Type B pancreatic cell (in vitro differentiated cells): ENCODE measurements at regions not wholly inside any gene's neighbourhood (a gene's known extent, or its start where the extent isn't known, plus 50 kb on each side); places are given as distances from the start of the nearest gene placed in this dataset.

Experiments used
- DNase-seq: peaks from one replicate; pipeline ENCODE4 v3.0.0; 2021; ENCODE audit warnings: mixed read lengths; ENCODE audit not compliant: unreplicated experiment; ENCODE audit errors: extremely low spot score
- H3K27ac Mint-ChIP-seq: 2 replicates; pipeline ENCODE4 v1.8.0; 2021; ENCODE audit warnings: mild to moderate bottlenecking, mixed read lengths
- H3K27me3 Mint-ChIP-seq: 2 replicates; pipeline ENCODE4 v1.8.0; 2021; ENCODE audit warnings: mixed read lengths
- H3K36me3 Mint-ChIP-seq: 2 replicates; pipeline ENCODE4 v1.8.0; 2021; ENCODE audit warnings: mixed read lengths
- H3K4me1 Mint-ChIP-seq: one replicate; pipeline ENCODE4 v1.8.0; 2021; ENCODE audit warnings: mixed read lengths; ENCODE audit not compliant: unreplicated experiment
- H3K4me3 Mint-ChIP-seq: 2 replicates; pipeline ENCODE4 v1.8.0; 2021; ENCODE audit warnings: mild to moderate bottlenecking, mixed read lengths
- H3K9me3 Mint-ChIP-seq: 2 replicates; pipeline ENCODE4 v1.8.0; 2021; ENCODE audit warnings: mixed read lengths
- CTCF ChIP-seq: fragments of 200-600 bp; sonication (generic); conservative IDR thresholded peaks from 2 replicates; pipeline ENCODE4 v1.5.0; 2021; ENCODE audit warnings: antibody characterized with exemption, mild to moderate bottlenecking

DNA sequence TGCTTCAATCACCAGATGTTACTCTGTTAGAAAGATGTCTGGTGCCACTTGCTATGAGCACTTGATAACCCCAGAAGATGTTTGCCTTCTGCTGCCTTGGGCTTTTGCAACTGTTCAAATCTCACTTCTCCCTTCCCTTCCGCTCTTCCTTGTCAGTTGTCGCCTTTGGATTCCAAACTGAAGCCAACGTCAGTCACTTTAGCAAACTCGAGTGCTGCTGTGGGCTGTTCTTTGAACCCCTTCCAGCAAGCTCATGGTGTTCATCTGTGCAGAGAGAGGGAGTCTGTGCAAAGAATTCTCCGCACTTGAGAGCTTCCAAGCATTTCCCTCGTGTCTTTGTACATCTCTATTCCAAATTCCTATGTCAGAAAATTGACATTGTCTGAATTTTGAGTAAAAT is 879.4 kb downstream of the CDH11 start:
- H3K36me3 Mint-ChIP-seq: no peaks in the 10 kb centered on the region
- TF ChIP-seq CTCF: no peak
- no peak overlapping the region for H3K27ac Mint-ChIP-seq
- H3K27me3 Mint-ChIP-seq: no peaks in the 10 kb centered on the region
- DNase-seq: no peak
- no peaks in the 10 kb centered on the region for H3K4me1 Mint-ChIP-seq
- H3K9me3 Mint-ChIP-seq: no peaks in the 10 kb centered on the region
- no peak overlapping the region for H3K4me3 Mint-ChIP-seq

DNA sequence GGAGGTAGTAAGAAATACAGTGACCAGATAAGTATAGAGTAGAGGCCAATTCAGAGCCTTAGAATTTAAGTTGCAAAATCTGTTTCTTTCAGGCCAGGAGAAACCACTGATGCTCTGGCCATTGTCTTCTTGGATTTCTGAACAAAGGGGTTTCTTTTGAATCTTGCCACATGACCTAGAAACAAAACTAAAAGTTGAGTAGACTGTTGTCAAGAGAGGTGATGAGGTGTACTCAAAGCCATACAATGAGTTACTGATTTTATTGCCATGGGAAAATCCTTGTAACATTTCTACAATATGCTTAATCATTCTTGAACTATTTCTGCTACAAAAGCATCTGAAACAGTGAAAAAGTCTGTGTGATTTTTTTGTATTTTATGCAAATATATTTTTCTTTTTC is 881.3 kb downstream of the CDH11 start:
- TF ChIP-seq CTCF: no peak
- no peak overlapping the region for H3K27ac Mint-ChIP-seq
- no peak for DNase-seq
- no peaks in the 10 kb centered on the region for H3K36me3 Mint-ChIP-seq
- no peaks in the 10 kb centered on the region for H3K4me1 Mint-ChIP-seq
- no peak overlapping the region for H3K4me3 Mint-ChIP-seq
- no peaks in the 10 kb centered on the region for H3K9me3 Mint-ChIP-seq
- H3K27me3 Mint-ChIP-seq: no peaks in the 10 kb centered on the region

DNA sequence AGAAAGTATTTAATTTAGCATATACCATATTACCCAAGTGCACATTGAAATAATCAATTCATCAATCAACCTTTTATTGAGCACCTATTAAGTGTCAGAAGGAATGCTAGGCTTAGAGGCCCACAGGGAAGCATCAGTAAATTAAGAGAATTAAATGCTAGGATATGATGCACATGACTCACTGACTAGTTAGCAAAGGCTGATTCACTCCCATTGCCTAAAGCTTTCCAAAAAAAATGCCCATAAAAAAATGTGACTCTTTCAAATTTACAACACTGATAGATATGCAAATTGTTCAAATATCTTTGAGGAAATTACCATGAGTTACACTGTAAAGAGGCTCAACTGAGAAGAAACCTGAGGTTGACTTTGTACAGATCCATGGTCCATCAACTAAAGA is 883.3 kb downstream of the CDH11 start:
- no peak for TF ChIP-seq CTCF
- Mint-ChIP-seq H3K36me3 (no peaks in the 10 kb centered on the region), H3K27me3 (no peaks in the 10 kb centered on the region)

GRCh38 chr16:64236316-64236715 is 885.5 kb downstream of the CDH11 start:
- Mint-ChIP-seq H3K27me3 (no peaks in the 10 kb centered on the region), H3K27ac (no peak overlapping the region), H3K4me3 (no peak overlapping the region), H3K4me1 (no peaks in the 10 kb centered on the region), H3K9me3 (no peaks in the 10 kb centered on the region), H3K36me3 (no peaks in the 10 kb centered on the region)
- TF ChIP-seq CTCF: no peak
- DNase-seq: no peak

More for the DNA sequence above, 883.3 kb downstream of the CDH11 start:
- Mint-ChIP-seq H3K27ac (no peak overlapping the region), H3K4me1 (no peaks in the 10 kb centered on the region), H3K4me3 (no peak overlapping the region), H3K9me3 (no peaks in the 10 kb centered on the region)
- no peak for DNase-seq

DNA sequence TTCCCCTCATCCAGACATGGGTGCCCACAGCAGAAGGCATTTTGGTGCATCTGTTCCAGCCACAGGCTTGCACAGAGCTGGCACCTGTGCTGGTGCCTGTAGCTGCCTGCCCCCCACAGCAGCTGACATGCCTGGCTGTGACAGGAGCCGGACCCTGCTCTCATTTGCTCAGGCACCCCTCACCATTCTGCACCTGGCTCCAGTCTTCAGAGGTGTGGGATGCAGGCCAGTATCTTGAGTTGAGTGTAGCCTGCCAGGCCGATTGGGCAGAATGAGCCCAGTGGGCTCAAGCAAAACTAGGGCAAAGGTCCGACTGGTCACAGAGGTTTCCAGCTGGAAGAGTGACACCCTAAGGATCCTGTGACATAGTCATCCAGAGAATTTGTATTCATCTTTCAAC is 887.7 kb downstream of the CDH11 start:
- no peak for DNase-seq
- H3K36me3 Mint-ChIP-seq: no peaks in the 10 kb centered on the region
- H3K4me3 Mint-ChIP-seq: no peak overlapping the region
- H3K4me1 Mint-ChIP-seq: no peaks in the 10 kb centered on the region
- H3K27ac Mint-ChIP-seq: no peak overlapping the region
- H3K9me3 Mint-ChIP-seq: no peaks in the 10 kb centered on the region
- TF ChIP-seq CTCF: no peak
- no peaks in the 10 kb centered on the region for H3K27me3 Mint-ChIP-seq

DNA sequence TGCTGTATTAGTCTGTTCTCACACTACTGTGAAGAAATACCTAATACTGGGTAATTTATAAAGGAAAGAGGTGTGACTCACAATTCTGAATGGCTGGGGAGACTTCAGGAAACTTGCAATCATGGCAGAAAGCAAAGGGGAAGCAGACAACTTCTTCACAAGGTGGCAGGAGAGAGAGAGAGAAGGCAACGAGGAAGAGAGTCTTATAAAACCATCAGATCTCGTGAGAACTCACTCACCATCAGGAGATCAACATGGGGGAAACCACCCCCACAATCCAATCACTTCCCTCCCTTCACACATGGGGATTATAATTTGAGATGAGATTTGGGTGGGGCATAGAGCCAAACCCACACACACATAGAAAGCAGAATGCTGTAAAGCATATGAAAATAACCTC is 896.2 kb downstream of the CDH11 start:
- H3K27me3 Mint-ChIP-seq: peaks cover 3% of the 10 kb centered on the region
- TF ChIP-seq CTCF: no peak
- no peak overlapping the region for H3K27ac Mint-ChIP-seq
- no peak overlapping the region for H3K4me3 Mint-ChIP-seq
- no peak for DNase-seq
- no peaks in the 10 kb centered on the region for H3K36me3 Mint-ChIP-seq
- peaks cover 3% of the 10 kb centered on the region for H3K9me3 Mint-ChIP-seq
- H3K4me1 Mint-ChIP-seq: no peaks in the 10 kb centered on the region
